GM12878 (cell line): ENCODE measurements at regions not wholly inside any gene's neighbourhood (a gene's known extent, or its start where the extent isn't known, plus 50 kb on each side); places are given as distances from the start of the nearest gene placed in this dataset.

ENCODE experiments used
- ATAC-seq: fragments of 200-7000 bp; cut with Tn5 transposase; 3 replicates; pipeline ENCODE4 v1.9.1; 2020; ENCODE audit warnings: mild to moderate bottlenecking, moderate library complexity
- BruUV-seq: library from RNA; stranded (reverse); fragments of 400-500 nt; replicated peaks from 2 replicates; lab custom pipeline; 2021; lab: Mats Ljungman, UMichigan
- CTCF ChIA-PET: fragments of 300-600 bp; sonication (Branson Sonifier 250); formaldehyde crosslinking; extraction: SDS; loops from one replicate; lab custom pipeline; 2021; ENCODE audit warnings: inconsistent platforms; lab: Yijun Ruan, JAX
- POLR2A ChIA-PET: fragments of 350-600 bp; formaldehyde crosslinking; extraction: SDS; loops from one replicate; lab custom pipeline; 2021; ENCODE audit warnings: inconsistent platforms; lab: Charles Lee
- RAD21 ChIA-PET: fragments of 300-600 bp; sonication (Branson Sonifier 250); formaldehyde crosslinking; loops from one replicate; lab custom pipeline; 2023; ENCODE audit warnings: antibody characterized with exemption; ENCODE audit not compliant: unreplicated experiment; lab: Charles Lee
- SMC1A ChIA-PET: fragments of 300-600 bp; sonication (Branson Sonifier 250); formaldehyde crosslinking; loops from one replicate; lab custom pipeline; 2023; ENCODE audit not compliant: unreplicated experiment, uncharacterized antibody; lab: Charles Lee
- DNase-seq: peaks from one replicate; pipeline ENCODE4 v3.0.0-alpha.2; 2011; ENCODE audit warnings: low read depth, low spot score
- FAIRE-seq: peaks from 3 replicates; lab custom pipeline; 2011; peaks lifted over from hg19 to GRCh38; lab: Jason Lieb, UNC
- H2AFZ ChIP-seq: 2 replicates; pipeline ENCODE4 v1.6.0; 2011; ENCODE audit warnings: low read depth, low read length, control low read depth; ENCODE audit not compliant: control insufficient read depth
- H3K27ac ChIP-seq: 2 replicates; pipeline ENCODE4 v1.5.1; 2011; ENCODE audit warnings: control low read depth; ENCODE audit not compliant: control insufficient read depth, insufficient read depth
- H3K27me3 ChIP-seq, 2 experiments: replicated peaks in 1 of 2; 2 replicates each; pipeline versions ENCODE4 v1.6.0 to v1.6.1; 2011; ENCODE audit warnings: low read length in 1 of 2; ENCODE audit not compliant: control insufficient read depth in 2 of 2, insufficient read depth in 2 of 2
- H3K36me3 ChIP-seq, 2 experiments: 2 replicates each; pipeline ENCODE4 v1.5.1; 2011; ENCODE audit warnings: low read length in 1 of 2; ENCODE audit not compliant: control insufficient read depth in 2 of 2, insufficient read depth in 2 of 2
- H3K4me1 ChIP-seq: 2 replicates; pipeline ENCODE4 v1.6.1; 2011; ENCODE audit warnings: mild to moderate bottlenecking, low read length, moderate library complexity, mixed read lengths; ENCODE audit not compliant: control insufficient read depth, insufficient read depth
- H3K4me2 ChIP-seq: 2 replicates; pipeline ENCODE4 v1.6.0; 2011; ENCODE audit warnings: control low read depth; ENCODE audit not compliant: control insufficient read depth, insufficient read depth
- H3K4me3 ChIP-seq: fragments of 200-600 bp; sonication (generic); 2 replicates; pipeline ENCODE4 v1.5.1; 2016
- H3K79me2 ChIP-seq: 2 replicates; pipeline ENCODE4 v1.6.0; 2011; ENCODE audit warnings: low read length; ENCODE audit not compliant: control insufficient read depth, insufficient read depth
- H3K9ac ChIP-seq: 2 replicates; pipeline ENCODE4 v1.8.0; 2011; ENCODE audit warnings: low read length, control low read depth, mixed read lengths; ENCODE audit not compliant: control insufficient read depth, insufficient read depth
- H3K9me3 ChIP-seq: replicated peaks from 3 replicates; pipeline ENCODE4 v1.5.1; 2011; ENCODE audit warnings: mild to moderate bottlenecking, low read length; ENCODE audit not compliant: control insufficient read depth, insufficient read depth
- H4K20me1 ChIP-seq: 2 replicates; pipeline ENCODE4 v1.6.0; 2011; ENCODE audit not compliant: control insufficient read depth, insufficient read depth
- CUX1 ChIP-seq: IDR thresholded peaks from 2 replicates; pipeline ENCODE4 v1.6.1; 2012; ENCODE audit warnings: improper control_type of control experiment, low read depth, low read length; ENCODE audit not compliant: insufficient replicate concordance
- EED ChIP-seq: sonication (generic); IDR thresholded peaks from 2 replicates; pipeline ENCODE4 v1.6.1; 2016; ENCODE audit warnings: antibody characterized with exemption, low read depth
- ETV6 ChIP-seq, 2 experiments: fragments of 450-650 bp in 1 of 2; IDR thresholded peaks in 1 of 2; conservative IDR thresholded peaks in 1 of 2; 2 replicates each; pipeline ENCODE4 v1.6.1; 2014; ENCODE audit warnings: antibody characterized with exemption in 1 of 2, borderline replicate concordance in 1 of 2, low read depth in 1 of 2, mild to moderate bottlenecking in 1 of 2, moderate library complexity in 1 of 2
- IKZF1 ChIP-seq: fragments of 450-650 bp; conservative IDR thresholded peaks from 2 replicates; pipeline ENCODE4 v1.6.1; 2017; ENCODE audit warnings: antibody characterized with exemption, mild to moderate bottlenecking
- MAX ChIP-seq: IDR thresholded peaks from 2 replicates; pipeline ENCODE4 v1.6.1; 2012; ENCODE audit warnings: low read depth, low read length, improper control_type of control experiment
- POU2F2 ChIP-seq: IDR thresholded peaks from 3 replicates; pipeline ENCODE4 v1.6.1; 2011; ENCODE audit warnings: low read depth, mild to moderate bottlenecking, low read length, borderline replicate concordance
- TCF7 ChIP-seq: IDR thresholded peaks from 2 replicates; pipeline ENCODE4 v1.6.1; 2014; ENCODE audit warnings: antibody characterized with exemption, borderline replicate concordance
- WGBS: methylation state at CpG from one replicate; pipeline ENCODE4 v1.1.6; 2016; ENCODE audit warnings: low lambda C conversion rate; ENCODE audit not compliant: insufficient replicate concordance, insufficient coverage; ENCODE audit errors: missing lambda C conversion rate; 5-methylcytosine and 5-hydroxymethylcytosine counted together
- in situ Hi-C: fragments of 300-500 bp; cut with MboI; formaldehyde crosslinking; loops from 9 replicates; pipeline ENCODE4 v1.14.3; 2018; ENCODE audit warnings: mixed read lengths
- intact Hi-C: fragments of 100-400 bp; cut with micrococcal nuclease; formaldehyde crosslinking; loops from one replicate; pipeline ENCODE4 v1.14.2; 2022; ENCODE audit not compliant: unreplicated experiment

DNA sequence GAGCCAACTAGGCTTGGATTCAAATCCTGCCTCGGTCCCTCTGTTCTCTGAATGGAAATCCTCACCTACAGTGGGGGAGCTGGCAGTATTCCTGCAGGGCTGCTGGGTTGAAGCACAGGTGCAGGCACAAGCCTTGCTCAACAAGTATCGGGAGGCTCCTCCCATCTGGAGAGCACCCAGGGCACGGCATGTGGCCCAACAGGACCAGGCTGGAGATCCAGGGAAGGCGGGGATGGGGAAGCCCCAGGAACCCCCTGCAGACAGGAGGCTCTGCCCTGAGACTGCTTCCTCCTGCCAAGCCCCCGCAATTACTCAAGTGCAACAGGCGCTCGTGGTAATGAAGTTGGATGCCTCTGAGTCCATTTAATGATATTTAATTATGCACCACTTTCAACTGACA, 128.0 kb upstream of the VSTM2B start:
- H3K4me1 ChIP-seq, result no peaks in the 10 kb centered on the region
- no peak overlapping the region for H2AFZ ChIP-seq
- ChIA-PET SMC1A (no interaction called here), CTCF (no interaction called here), RAD21 (no interaction called here), POLR2A (no interaction called here)
- no peak for FAIRE-seq
- ATAC-seq, result no peak
- H3K27me3 ChIP-seq, result no peaks in the 10 kb centered on the region
- H3K4me2 ChIP-seq, result no peak overlapping the region
- no peak for DNase-seq
- H4K20me1 ChIP-seq, result no peaks in the 10 kb centered on the region
- TF ChIP-seq ETV6 (conservative IDR thresholded peaks at IDR 0.05 in 1 of 2, IDR thresholded peaks at IDR 0.05 in 1 of 2; ENCODE audit: borderline replicate concordance in 1 of 2, low read depth in 1 of 2), result no peak
- no peak for TF ChIP-seq POU2F2
- no peak for TF ChIP-seq IKZF1
- no peak for TF ChIP-seq CUX1
- TF ChIP-seq MAX, result no peak
- no peak for TF ChIP-seq TCF7
- TF ChIP-seq EED, result no peak
- H3K36me3 ChIP-seq, result no peaks in the 10 kb centered on the region
- in situ Hi-C loops (no loop called here), intact Hi-C loops (no loop called here)
- no peak overlapping the region for H3K4me3 ChIP-seq
- no TSS peak for BruUV-seq
- 20% methylated on average over 7 of the region's 7 CpGs for WGBS
- no peaks in the 10 kb centered on the region for H3K79me2 ChIP-seq
- no peak overlapping the region for H3K27ac ChIP-seq
- H3K9me3 ChIP-seq, result no peaks in the 10 kb centered on the region
- H3K9ac ChIP-seq, result no peak overlapping the region
